GM19035 (cell line): ENCODE measurements at regions not wholly inside any gene's neighbourhood (a gene's known extent, or its start where the extent isn't known, plus 50 kb on each side); places are given as distances from the start of the nearest gene placed in this dataset.

Experiments
- ATAC-seq: cut with Tn5 transposase; IDR thresholded peaks from one replicate; pipeline ENCODE4 v1.9.1; 2021; ENCODE audit not compliant: unreplicated experiment

DNA sequence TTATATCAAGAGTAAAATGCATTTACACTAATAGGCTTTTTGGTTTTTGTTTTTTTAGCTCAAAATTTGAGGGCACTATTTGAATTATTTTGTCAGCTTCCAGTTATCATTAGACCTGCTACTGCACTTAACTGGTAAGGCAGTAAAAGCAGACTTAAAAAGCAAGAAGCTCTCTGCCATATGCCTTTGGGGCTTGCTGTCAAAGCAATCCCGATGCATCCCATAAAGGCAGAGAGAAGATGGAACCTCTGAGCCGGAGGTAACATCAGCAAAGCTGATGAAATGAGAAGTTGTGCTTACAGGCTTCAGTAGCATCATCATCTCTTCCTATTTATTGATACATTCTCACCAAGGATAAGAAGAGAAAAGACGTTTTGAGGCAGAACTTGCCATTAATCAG lies 1414.3 kb upstream of the CDH6 start:
- ATAC-seq: no peak

DNA sequence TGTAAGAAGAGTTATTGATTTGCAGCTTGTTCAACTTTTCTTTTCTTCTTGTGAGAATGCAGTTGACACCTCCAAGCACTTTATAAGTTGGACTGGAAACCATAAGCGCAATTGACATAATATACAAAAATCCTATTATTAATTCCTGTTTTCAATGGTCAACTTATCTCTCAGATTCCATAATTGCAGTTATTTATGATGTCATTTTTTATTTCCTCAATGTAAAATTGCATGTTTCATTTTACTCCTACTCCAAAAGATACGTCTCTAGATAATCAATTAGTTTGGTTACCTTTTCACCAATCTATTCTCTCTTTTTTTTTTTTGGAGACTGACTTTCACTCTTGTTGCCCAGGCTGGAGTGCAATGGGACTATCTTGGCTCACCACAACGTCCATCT lies 1416.1 kb upstream of the CDH6 start:
- no peak for ATAC-seq

DNA sequence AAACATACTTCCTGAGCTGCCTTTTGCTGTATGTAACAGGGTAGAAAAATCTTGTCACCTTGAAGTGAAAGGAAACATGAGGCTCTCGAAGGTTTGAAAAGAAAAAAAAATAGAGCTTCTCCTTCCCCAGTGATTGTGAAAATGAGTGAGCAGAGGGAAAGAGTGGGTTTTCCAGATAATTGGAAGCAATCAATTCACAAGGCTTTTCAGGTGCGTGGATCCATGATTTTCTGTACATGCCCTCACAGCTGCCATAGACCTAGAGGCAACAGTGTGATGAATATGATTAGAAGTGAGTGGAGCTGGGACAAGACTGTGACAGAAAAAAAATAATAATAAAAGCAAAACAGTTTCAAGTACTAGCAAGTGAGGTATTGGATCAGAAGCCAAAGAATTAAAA lies 1422.5 kb upstream of the CDH6 start:
- ATAC-seq: no peak

DNA sequence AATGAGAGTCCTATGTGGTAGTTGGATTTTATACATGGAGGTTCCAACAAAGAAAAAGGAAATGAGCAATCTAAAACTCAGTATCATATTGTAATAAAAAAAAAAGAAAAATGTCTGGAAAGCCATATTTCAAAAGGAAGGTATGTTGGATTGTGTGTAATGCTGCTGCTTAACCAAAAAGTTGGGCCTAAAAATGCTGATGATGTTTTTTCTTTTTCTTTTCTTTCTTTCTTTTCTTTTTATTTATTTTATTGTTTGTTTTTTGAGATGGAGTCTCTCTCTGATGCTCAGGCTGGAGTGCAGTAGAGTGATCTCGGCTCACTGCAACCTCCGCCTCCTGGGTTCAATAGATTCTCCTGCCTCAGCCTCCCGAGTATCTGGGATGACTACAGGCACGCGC lies 1424.0 kb upstream of the CDH6 start:
- ATAC-seq: no peak

DNA sequence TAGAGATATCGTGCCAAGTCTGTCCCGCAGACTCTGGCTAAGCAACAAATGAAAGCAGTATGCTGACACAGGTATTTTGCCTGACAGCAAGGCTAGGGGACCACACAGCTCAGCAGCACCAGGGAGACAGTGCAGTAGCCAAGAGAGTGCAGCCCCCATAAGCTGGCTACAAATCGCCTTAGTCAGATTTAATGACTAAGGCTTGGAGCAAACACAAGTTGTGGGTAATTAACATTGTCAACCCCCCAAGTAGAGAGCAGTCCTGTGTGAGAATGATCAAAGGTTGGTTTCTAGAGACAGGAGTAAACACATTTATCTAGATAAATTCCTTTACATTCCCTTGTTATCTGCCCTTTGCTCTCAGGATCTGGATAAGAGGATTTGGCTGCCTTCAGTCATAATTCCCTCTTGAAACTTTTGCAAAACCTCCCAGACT lies 1434.5 kb upstream of the CDH6 start:
- ATAC-seq: no peak

DNA sequence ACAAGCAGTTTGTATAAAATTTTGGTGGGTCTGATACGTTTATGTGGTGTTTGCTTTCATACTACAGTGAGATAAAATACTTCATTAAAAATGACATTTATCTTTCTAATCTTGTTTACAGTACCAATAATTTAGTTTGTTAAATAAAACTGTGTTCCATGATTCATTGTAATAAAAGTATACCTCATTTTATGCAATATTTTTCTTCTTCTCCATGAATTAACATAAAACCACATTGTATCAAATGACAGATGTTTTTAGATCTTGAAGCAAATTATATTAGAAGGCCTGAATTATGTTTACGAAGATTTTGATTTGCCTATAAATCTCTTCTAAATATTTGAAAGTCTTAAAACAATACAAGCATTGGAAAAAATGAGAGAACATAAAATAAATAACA lies 1443.0 kb upstream of the CDH6 start:
- ATAC-seq: no peak

DNA sequence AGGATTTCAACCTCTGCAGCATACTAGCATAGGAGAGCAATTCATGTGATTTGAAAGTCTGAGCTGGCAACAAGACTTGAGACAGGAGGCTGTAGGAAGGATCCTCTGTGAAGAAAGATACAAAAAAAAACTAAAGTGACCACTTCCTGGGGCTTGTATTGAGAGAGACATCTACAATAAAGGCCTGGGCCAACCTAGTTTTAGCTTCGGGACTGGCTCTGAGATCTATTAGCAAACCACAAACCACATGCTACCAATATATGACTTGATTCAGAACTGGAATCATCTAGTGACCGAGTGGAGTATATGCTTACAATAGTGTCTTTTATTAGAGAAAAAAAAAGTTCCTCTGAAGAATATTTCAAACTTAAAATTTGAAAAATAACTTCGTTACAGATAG lies 1448.9 kb upstream of the CDH6 start:
- no peak for ATAC-seq

DNA sequence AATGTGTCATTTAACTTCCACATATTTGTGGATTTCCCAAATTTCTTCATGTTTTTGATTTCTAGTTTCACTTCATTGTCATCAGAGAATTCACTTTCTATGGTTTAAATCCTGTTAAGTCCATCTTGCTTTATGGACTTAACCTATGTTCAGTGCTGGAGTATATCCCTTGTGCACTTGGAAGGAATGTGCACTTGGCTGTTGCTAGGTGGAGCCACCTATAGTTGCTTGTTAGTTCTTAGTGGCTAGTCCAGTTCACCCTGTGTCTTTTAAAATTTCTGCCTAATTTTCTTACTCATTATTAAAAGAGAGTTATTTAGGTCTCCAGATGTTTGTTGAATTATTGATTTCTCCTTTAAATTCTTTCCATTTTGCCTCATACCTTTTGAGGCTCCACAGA lies 1472.5 kb upstream of the CDH6 start:
- ATAC-seq: no peak

DNA sequence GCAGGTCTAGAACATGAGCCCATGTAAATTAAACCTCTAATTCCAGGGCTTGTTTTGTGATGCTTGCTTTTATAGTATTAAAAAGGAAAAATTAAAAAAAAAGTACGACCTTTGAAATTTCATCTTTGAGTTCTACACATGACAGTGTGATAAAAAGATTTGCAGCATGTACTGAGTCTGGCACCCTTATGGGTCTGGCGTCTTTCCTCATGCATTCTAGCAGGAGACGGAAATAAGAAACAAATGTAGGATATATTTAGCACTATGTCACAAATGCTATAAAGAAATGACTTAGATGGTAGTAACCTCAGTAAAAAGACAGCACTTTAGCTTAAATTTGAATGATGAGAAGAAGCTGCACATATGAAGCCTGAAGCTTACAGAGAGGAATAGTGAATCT lies 1474.3 kb upstream of the CDH6 start:
- no peak for ATAC-seq

DNA sequence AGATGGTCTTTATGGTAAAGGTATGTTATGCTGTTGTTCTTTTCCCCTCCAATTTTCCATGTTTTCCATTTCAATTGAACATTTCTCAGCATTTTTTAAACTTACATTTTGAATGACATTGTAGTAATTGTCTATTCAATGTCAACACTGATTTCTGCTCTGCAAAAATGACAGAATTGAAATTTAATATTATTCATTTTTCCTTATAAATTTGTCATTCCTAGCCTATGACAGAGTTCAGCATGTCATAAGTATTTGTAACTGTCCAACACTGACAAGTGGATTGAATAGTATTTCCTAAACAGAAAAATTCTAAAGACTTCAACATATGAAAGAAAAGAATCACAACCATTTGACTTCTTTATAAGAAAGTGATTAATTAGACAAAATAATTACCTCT lies 1478.3 kb upstream of the CDH6 start:
- no peak for ATAC-seq

DNA sequence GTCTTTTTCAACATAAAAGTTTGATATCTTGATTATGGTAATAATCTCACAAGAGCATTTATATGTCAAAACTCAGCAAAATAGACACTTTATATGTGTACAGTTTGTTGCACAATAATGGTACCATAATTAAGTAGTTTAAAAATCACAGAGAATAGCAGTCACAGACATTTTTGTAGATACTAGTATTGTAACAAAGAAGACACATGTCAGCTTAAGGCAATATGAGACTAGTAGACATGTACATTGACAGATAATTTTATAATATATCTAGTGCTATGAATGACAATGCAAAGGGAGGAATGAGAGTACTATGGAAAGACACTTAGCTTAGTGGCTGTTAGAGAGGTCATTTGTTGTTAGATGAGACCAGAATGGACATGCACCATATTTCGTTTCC lies 1490.6 kb upstream of the CDH6 start:
- no peak for ATAC-seq

DNA sequence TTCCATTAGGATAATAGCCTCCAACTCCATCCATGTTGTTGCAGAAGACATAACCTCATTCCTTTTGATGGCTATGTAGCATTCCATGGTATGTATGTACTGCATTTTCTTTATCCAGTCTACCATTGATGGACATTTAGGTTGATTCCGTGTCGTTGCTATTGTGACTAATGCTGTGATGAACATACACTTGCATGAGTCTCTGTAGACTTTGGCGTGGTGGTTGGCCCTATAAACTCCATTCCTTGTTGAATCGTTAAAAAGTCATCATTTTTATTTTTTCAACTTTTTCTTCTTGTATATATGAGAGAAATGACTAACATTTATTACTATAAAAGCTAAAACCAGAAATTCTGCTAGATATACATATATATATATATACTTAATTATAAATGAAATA lies 1491.9 kb upstream of the CDH6 start:
- no peak for ATAC-seq

DNA sequence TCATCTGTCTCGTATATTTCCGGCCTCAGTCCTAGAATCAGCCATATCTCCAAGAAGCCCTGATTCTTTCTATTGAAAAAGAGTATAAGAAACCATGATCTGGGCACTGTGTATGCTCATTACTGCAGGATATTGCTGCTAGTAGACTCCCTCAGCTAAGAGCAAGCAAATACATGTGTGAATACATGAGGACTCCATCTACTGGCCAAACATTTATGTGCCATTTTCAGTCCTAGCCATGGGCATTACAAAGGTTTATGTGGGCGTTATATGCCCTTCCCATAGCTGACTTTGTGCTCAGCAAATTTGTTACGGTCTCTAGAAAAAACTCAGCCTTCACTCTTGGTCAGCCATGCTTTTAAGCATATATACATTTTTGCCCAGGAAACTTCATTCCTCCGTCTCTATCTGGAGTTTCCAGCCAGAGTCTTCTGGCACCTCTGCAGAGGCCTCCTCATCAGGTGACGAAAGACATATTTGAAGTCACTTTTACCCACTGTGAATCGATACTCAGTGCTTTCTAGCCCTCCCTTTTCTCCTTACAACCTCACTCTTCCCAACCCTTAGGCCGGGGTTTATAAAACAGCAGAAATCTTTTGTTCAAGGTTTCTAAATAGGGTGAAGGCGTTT lies 1495.6 kb upstream of the CDH6 start:
- no peak for ATAC-seq

DNA sequence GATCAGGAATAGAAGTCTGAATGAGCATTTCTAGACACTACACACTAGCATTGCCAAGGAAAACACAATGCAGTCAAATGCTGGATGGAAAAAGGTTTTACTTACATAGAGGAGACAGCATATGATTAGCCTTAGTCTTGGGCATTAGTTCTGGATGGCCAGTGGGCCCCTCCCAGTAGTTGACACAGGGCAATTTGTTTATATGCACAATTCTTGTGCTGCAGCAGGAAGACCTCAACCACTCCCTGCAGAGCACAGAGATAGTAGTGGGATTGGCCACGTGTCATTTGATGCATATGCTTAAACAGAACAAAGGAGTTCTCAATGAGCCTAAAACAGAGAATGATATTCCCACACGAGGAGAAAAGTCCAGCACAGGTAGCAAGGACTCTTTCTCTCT lies 1496.2 kb upstream of the CDH6 start:
- no peak for ATAC-seq

DNA sequence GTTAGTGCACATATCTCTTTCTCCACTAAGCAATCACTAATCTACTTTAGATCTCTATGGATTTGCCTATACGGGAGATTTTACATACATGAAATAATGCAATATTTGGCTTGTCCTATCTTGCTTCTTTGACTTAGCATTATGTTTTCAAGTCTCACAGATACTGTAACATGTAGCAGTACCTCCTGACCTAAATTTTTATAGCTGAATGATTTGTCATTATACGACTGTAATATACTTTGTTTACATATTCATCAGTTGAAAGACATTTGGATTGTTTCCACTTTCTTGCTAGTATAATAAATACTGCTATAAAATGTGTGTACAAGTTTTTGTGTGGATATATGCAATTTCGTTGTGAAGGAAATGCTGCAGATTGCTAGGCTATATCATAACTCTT lies 1520.8 kb upstream of the CDH6 start:
- no peak for ATAC-seq

DNA sequence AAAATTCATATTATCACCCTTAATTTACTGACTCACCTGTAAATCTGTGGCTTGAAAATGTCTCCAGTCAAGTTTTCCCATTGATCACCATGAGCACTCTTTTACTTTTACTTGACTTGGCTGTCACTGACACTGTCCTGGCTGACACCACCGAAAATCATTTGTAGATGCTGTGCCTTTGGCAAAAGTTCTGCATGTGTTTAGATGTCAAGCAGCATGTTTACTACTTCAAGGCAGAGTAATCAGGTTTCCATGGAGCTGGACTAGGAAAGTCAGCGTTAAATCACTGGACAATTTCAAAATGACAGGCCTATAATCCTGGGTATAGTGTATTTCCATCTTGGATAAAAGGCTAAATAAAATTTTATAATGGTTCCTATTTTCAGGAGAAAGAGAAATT lies 1530.6 kb upstream of the CDH6 start:
- ATAC-seq: no peak

DNA sequence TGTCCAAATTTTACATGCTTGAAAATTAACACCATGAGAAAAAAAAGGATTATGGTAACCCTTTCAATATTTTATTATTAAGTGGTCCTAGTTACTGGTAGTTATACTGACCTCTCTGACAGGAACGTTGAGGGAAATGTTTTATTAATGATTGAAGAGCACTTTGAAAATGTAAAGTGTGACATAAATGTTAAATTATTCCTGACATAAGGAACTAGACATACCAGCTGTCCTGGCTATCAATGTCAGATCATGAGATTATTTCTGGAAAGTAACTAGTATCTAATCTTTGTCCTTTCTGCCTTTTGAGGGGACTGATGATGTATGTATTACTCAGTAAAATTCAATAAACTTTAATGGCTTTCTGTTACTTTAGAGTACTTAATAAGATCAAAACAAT lies 1538.5 kb upstream of the CDH6 start:
- no peak for ATAC-seq

DNA sequence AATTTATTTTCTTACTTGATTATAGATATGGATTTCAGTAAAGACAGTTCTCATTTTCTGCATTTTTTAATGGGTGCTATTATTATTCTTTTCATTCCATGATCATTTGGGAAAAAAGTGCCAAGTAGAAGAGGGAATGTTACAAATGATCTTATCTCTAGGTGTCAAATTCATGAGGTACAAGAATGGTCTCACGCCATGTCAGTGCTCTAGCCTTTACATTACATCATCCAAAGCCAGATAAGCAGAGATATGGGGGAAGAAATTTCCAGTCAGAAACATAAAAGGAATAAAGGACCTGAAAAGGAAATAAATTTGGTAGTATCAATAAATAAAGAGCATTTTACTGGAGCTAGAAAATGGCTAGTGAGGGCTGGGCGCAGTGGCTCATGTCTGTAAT lies 1544.2 kb upstream of the CDH6 start:
- no peak for ATAC-seq

DNA sequence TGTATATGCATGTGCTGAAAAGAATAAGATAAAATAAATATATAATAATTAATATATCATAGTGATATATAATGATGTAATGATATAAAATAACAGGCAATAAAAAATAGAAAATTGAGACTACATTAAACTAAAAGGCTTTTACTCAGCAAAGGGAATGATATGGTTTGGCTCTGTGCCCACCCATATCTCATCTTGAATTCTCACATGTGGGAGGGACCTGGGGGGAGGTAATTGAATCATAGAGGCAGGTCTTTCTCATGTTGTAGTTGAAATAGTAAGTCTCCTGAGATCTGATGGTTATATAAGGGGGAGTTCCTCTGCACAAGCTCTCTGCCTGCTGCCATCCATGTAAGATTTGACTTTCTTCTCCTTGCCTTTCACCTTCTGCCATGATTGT lies 1550.9 kb upstream of the CDH6 start:
- ATAC-seq: no peak

DNA sequence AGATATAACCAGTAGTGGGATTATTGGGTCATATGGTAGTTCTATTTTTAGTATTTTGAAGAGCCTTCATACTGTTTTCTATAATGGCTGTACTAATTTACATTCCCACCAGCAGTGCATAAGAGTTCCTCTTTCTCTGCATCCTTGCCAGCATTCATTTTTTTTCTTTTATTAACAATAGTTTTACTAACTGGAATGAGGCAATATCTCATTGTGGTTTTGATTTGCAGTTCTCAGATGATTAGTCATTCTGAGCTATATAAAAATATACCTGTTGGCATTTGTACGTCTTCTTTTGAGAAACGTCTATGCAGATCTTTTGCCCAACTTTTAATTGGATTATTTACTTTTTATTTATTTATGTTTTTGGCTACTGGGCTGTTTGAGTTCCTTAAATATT lies 1579.3 kb upstream of the CDH6 start:
- no peak for ATAC-seq

DNA sequence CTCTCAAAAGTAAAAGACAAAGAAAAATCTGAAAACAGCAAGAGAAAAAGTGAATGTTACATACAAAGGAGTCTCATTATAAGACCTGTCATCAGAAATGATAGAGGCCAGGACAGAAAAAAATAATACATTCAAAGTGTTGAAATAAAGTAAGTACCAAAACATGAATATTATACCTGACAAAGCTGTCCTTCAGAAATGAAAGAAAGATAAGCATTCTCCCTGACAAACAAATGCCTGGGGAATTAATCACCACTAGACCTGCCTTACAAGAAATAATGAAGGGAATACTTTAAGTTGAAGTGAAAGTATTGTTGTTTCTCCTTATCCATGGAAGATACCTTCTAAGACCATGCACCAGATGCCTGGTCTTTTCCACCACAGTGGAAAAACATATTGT lies 1605.2 kb upstream of the CDH6 start:
- ATAC-seq: no peak

DNA sequence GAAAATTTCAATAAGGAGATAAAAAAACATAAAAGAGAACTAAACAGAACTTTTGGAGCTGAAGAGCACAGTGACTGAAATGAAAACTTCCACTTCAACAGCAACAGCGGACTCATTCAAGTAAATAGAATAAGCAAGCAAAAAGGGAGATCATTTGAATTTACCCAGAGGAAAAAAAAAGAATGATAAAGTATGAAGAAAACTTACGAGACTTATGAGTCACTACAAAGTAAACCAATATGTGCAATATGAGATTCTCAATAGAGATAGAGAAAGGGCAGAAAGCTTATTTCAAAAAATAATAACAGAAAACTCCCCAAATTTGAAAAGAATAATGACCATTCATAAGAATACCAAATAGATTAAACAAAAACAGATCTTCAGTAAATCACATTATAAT lies 1605.7 kb upstream of the CDH6 start:
- no peak for ATAC-seq

DNA sequence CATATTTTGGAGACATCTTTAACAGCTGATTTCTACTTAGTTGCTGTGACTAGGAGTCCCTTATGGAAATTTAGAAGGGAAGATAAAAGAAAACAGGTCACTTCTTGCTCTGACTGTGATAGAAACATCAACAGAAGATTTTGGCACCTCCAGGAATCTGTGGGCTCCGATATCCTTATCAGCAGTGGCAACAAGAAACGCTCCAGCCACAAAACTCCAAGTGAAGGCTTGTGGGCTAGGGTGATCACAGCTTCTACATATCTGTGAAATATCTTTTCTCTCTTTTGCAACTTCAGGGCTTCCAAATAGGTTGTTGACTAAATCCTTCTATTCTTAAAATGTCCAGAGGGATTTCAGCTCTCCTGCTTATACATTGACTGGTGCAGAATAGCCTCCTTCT lies 1625.5 kb upstream of the CDH6 start:
- ATAC-seq: no peak

DNA sequence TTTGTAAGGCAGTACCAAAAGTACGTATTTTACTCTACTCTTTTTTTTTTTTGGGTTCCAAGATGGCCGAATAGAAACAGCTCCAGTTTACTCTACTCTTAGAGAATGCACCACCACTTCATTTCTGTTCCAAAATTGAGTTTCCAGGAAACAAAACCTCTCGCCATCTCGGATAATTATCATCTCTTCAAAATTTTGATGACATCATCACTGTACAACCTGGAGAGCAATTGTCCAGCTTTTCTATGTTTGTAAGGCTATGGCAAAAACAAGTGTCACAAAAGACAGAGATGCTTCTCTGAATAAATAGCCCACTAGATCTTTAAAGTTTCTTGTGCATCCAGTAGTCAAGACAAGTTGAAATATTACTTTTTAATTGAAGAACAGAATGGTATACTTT lies 1631.9 kb upstream of the CDH6 start:
- no peak for ATAC-seq
